Thymus (tissue), 11 donors: ENCODE measurements at regions not wholly inside any gene's neighbourhood (a gene's known extent, or its start where the extent isn't known, plus 50 kb on each side); places are given as distances from the start of the nearest gene placed in this dataset.

ENCODE experiments used
- DNase-seq, 9 donors: peaks; one replicate each; pipeline ENCODE4 v3.0.0-alpha.2; 2013; ENCODE audit warnings: low spot score in 9 of 9, low read depth in 6 of 9, missing footprints in 1 of 9
- H3K27ac ChIP-seq, 2 donors: one replicate each; pipeline ENCODE4 v1.5.1; 2013; ENCODE audit warnings: control low read depth in 1 of 2, low read depth in 1 of 2, low read length in 1 of 2, mild to moderate bottlenecking in 1 of 2, moderate library complexity in 1 of 2
- H3K27me3 ChIP-seq, 2 donors: one replicate each; pipeline ENCODE4 v1.5.1; 2013; ENCODE audit warnings: low read length in 1 of 2; ENCODE audit not compliant: control insufficient read depth in 2 of 2, insufficient read depth in 1 of 2
- H3K36me3 ChIP-seq, 2 donors: one replicate each; pipeline ENCODE4 v1.5.1; 2013; ENCODE audit warnings: low read length in 1 of 2, mild to moderate bottlenecking in 1 of 2, moderate library complexity in 1 of 2; ENCODE audit not compliant: control insufficient read depth in 2 of 2, insufficient read depth in 2 of 2
- H3K4me1 ChIP-seq, 2 donors: one replicate each; pipeline ENCODE4 v1.5.1; 2013; ENCODE audit warnings: low read length in 2 of 2; ENCODE audit not compliant: control insufficient read depth in 2 of 2, insufficient read depth in 2 of 2
- H3K4me3 ChIP-seq, 2 donors: one replicate each; pipeline ENCODE4 v1.5.1; 2013; ENCODE audit warnings: low read length in 2 of 2, control low read depth in 1 of 2, mild to moderate bottlenecking in 1 of 2
- H3K9me3 ChIP-seq, 2 donors: one replicate each; pipeline ENCODE4 v1.5.1; 2013; ENCODE audit warnings: low read length in 1 of 2, mild to moderate bottlenecking in 1 of 2; ENCODE audit not compliant: control insufficient read depth in 2 of 2, insufficient read depth in 1 of 2
- WGBS: extraction: QIAGEN DNeasy Blood & Tissue Kit; methylation state at CpG from one replicate; pipeline ENCODE4 v1.1.7; 2013; 5-methylcytosine and 5-hydroxymethylcytosine counted together
- donor health status: healthy.

- no peak overlapping the region for H3K4me3 ChIP-seq
- no peak overlapping the region for H3K27ac ChIP-seq
- DNase-seq: no peak
- no peaks in the 10 kb centered on the region for H3K36me3 ChIP-seq
- WGBS: 96% methylated on average over 2 of the region's 2 CpGs
- H3K27me3 ChIP-seq: no peaks in the 10 kb centered on the region
- peaks cover 0 to 2% of the 10 kb centered on the region in 2 donors for H3K9me3 ChIP-seq
- no peaks in the 10 kb centered on the region for H3K4me1 ChIP-seq
Observed at GRCh38 chr18:11251229-11251890, 102.0 kb upstream of the PIEZO2 start.

GRCh38 chr18:11249391-11249790, 100.0 kb upstream of the PIEZO2 start:
- Histone ChIP-seq H3K4me3 (no peak overlapping the region), H3K27ac (no peak overlapping the region), H3K27me3 (no peaks in the 10 kb centered on the region), H3K9me3 (peaks cover 0 to 2% of the 10 kb centered on the region in 2 donors), H3K36me3 (no peaks in the 10 kb centered on the region), H3K4me1 (no peaks in the 10 kb centered on the region)
- 94% methylated on average over 2 of the region's 2 CpGs for WGBS
- DNase-seq: no peak

GRCh38 chr18:11247381-11247970, 98.1 kb upstream of the PIEZO2 start:
- Histone ChIP-seq H3K27ac (no peak overlapping the region), H3K4me3 (no peak overlapping the region), H3K27me3 (no peaks in the 10 kb centered on the region), H3K4me1 (no peaks in the 10 kb centered on the region), H3K9me3 (peaks cover 0 to 2% of the 10 kb centered on the region in 2 donors), H3K36me3 (no peaks in the 10 kb centered on the region)
- DNase-seq: no peak

GRCh38 chr18:11246495-11247300, 97.3 kb upstream of the PIEZO2 start:
- 98% methylated on average over 16 of the region's 16 CpGs for WGBS
- no peak for DNase-seq
- H3K27me3 ChIP-seq: no peaks in the 10 kb centered on the region
- H3K9me3 ChIP-seq: peaks cover 0 to 2% of the 10 kb centered on the region in 2 donors
- no peaks in the 10 kb centered on the region for H3K36me3 ChIP-seq
- H3K4me1 ChIP-seq: no peaks in the 10 kb centered on the region
- no peak overlapping the region for H3K27ac ChIP-seq
- H3K4me3 ChIP-seq: no peak overlapping the region

- H3K27me3 ChIP-seq: no peaks in the 10 kb centered on the region
- peak overlapping the region in 1 of 2 donors; percentile 3 for H3K27ac ChIP-seq
- no peaks in the 10 kb centered on the region for H3K36me3 ChIP-seq
- peaks cover 0 to 2% of the 10 kb centered on the region in 2 donors for H3K9me3 ChIP-seq
- no peak overlapping the region for H3K4me3 ChIP-seq
- 95% methylated on average over 2 of the region's 2 CpGs for WGBS
- no peak for DNase-seq
- H3K4me1 ChIP-seq: no peaks in the 10 kb centered on the region
Observed at GRCh38 chr18:11245879-11246278, 96.5 kb upstream of the PIEZO2 start.

- Histone ChIP-seq H3K4me1 (no peaks in the 10 kb centered on the region), H3K27ac (no peak overlapping the region), H3K4me3 (no peak overlapping the region), H3K9me3 (no peaks in the 10 kb centered on the region), H3K27me3 (no peaks in the 10 kb centered on the region), H3K36me3 (no peaks in the 10 kb centered on the region)
- 98% methylated on average over 2 of the region's 2 CpGs for WGBS
- DNase-seq: no peak
Observed at GRCh38 chr18:11237484-11237883, 88.1 kb upstream of the PIEZO2 start.

GRCh38 chr18:11237066-11237465, 87.7 kb upstream of the PIEZO2 start:
- DNase-seq: no peak
- H3K4me1 ChIP-seq: no peaks in the 10 kb centered on the region
- H3K27ac ChIP-seq: no peak overlapping the region
- H3K27me3 ChIP-seq: no peaks in the 10 kb centered on the region
- H3K4me3 ChIP-seq: no peak overlapping the region
- no peaks in the 10 kb centered on the region for H3K36me3 ChIP-seq
- no peaks in the 10 kb centered on the region for H3K9me3 ChIP-seq
- 99% methylated on average over 1 of the region's 1 CpG for WGBS

- H3K9me3 ChIP-seq: no peaks in the 10 kb centered on the region
- no peak for DNase-seq
- WGBS: 97% methylated on average over 7 of the region's 7 CpGs
- no peaks in the 10 kb centered on the region for H3K4me1 ChIP-seq
- H3K27ac ChIP-seq: no peak overlapping the region
- H3K36me3 ChIP-seq: no peaks in the 10 kb centered on the region
- no peak overlapping the region for H3K4me3 ChIP-seq
- no peaks in the 10 kb centered on the region for H3K27me3 ChIP-seq
Observed at GRCh38 chr18:11224153-11224552, 74.8 kb upstream of the PIEZO2 start.

GRCh38 chr18:11219571-11219970, 70.2 kb upstream of the PIEZO2 start:
- Histone ChIP-seq H3K4me3 (no peak overlapping the region), H3K27me3 (no peaks in the 10 kb centered on the region), H3K4me1 (no peaks in the 10 kb centered on the region), H3K27ac (no peak overlapping the region), H3K36me3 (no peaks in the 10 kb centered on the region), H3K9me3 (no peaks in the 10 kb centered on the region)
- 99% methylated on average over 1 of the region's 1 CpG for WGBS
- DNase-seq: no peak
